ENCODE measurements at regions not wholly inside any gene's neighbourhood (a gene's known extent, or its start where the extent isn't known, plus 50 kb on each side); places are given as distances from the start of the nearest gene placed in this dataset.

GRCh38 chr4:31080887-31081286 is 360.7 kb downstream of the PCDH7 start:
- no peaks in the 10 kb centered on the region for H3K36me3 ChIP-seq
- H3K9me3 ChIP-seq = no peaks in the 10 kb centered on the region

GRCh38 chr4:31081366-31081765 is 361.2 kb downstream of the PCDH7 start:
- H3K36me3 ChIP-seq = no peaks in the 10 kb centered on the region
- H3K4me3 ChIP-seq (ENCODE audit: low read depth, low read length) = no peak overlapping the region
- H3K4me1 ChIP-seq = no peaks in the 10 kb centered on the region
- DNase-seq = no peak
- no peaks in the 10 kb centered on the region for H3K9me3 ChIP-seq
- no peak for TF ChIP-seq CTCF (IDR thresholded peaks at IDR 0.05; ENCODE audit: low read depth, low read length)
- no peaks in the 10 kb centered on the region for H3K27me3 ChIP-seq

More at GRCh38 chr4:31080887-31081286, 360.7 kb downstream of the PCDH7 start:
- no peaks in the 10 kb centered on the region for H3K4me1 ChIP-seq
- no peak overlapping the region for H3K4me3 ChIP-seq (ENCODE audit: low read depth, low read length)
- no peak for TF ChIP-seq CTCF (IDR thresholded peaks at IDR 0.05; ENCODE audit: low read depth, low read length)
- DNase-seq = no peak
- no peaks in the 10 kb centered on the region for H3K27me3 ChIP-seq

GRCh38 chr4:31083456-31083855 is 363.3 kb downstream of the PCDH7 start:
- H3K4me1 ChIP-seq = no peaks in the 10 kb centered on the region
- TF ChIP-seq CTCF (IDR thresholded peaks at IDR 0.05; ENCODE audit: low read depth, low read length) = no peak
- no peaks in the 10 kb centered on the region for H3K27me3 ChIP-seq

GRCh38 chr4:31084806-31085416 is 364.7 kb downstream of the PCDH7 start:
- no peak for DNase-seq
- no peaks in the 10 kb centered on the region for H3K27me3 ChIP-seq
- H3K36me3 ChIP-seq = no peaks in the 10 kb centered on the region
- no peaks in the 10 kb centered on the region for H3K9me3 ChIP-seq
- no peaks in the 10 kb centered on the region for H3K4me1 ChIP-seq
- no peak overlapping the region for H3K4me3 ChIP-seq (ENCODE audit: low read depth, low read length)
- TF ChIP-seq CTCF (IDR thresholded peaks at IDR 0.05; ENCODE audit: low read depth, low read length) = no peak

More at GRCh38 chr4:31083456-31083855, 363.3 kb downstream of the PCDH7 start:
- Histone ChIP-seq H3K9me3 (no peaks in the 10 kb centered on the region), H3K4me3 (ENCODE audit: low read depth, low read length) (no peak overlapping the region), H3K36me3 (no peaks in the 10 kb centered on the region)
- DNase-seq = no peak

GRCh38 chr4:31085689-31086088 is 365.5 kb downstream of the PCDH7 start:
- H3K4me1 ChIP-seq = no peaks in the 10 kb centered on the region
- H3K27me3 ChIP-seq = no peaks in the 10 kb centered on the region
- H3K9me3 ChIP-seq = no peaks in the 10 kb centered on the region
- no peak overlapping the region for H3K4me3 ChIP-seq (ENCODE audit: low read depth, low read length)
- no peak for TF ChIP-seq CTCF (IDR thresholded peaks at IDR 0.05; ENCODE audit: low read depth, low read length)
- no peaks in the 10 kb centered on the region for H3K36me3 ChIP-seq
- no peak for DNase-seq

- Histone ChIP-seq H3K4me1 (no peaks in the 10 kb centered on the region), H3K9me3 (no peaks in the 10 kb centered on the region), H3K27me3 (no peaks in the 10 kb centered on the region), H3K4me3 (ENCODE audit: low read depth, low read length) (no peak overlapping the region), H3K36me3 (no peaks in the 10 kb centered on the region)
- no peak for DNase-seq
- no peak for TF ChIP-seq CTCF (IDR thresholded peaks at IDR 0.05; ENCODE audit: low read depth, low read length)
Measured at GRCh38 chr4:31086756-31087330, 366.7 kb downstream of the PCDH7 start.

Measured in BE2C (cell line).